ENCODE measurements at regions not wholly inside any gene's neighbourhood (a gene's known extent, or its start where the extent isn't known, plus 50 kb on each side); places are given as distances from the start of the nearest gene placed in this dataset.

- no peak for DNase-seq (ENCODE audit: low read depth)
Observed at GRCh38 chr6:156359912-156360311, 417.3 kb upstream of the ARID1B start.

- DNase-seq (ENCODE audit: low read depth) = no peak
Observed at GRCh38 chr6:156352861-156353260, 424.3 kb upstream of the ARID1B start.

- DNase-seq (ENCODE audit: low read depth) = no peak
Observed at GRCh38 chr6:156351346-156351966, 425.7 kb upstream of the ARID1B start.

- DNase-seq (ENCODE audit: low read depth) = no peak
Observed at GRCh38 chr6:156350337-156350736, 426.8 kb upstream of the ARID1B start.

- DNase-seq (ENCODE audit: low read depth) = no peak
Observed at GRCh38 chr6:156348849-156349248, 428.3 kb upstream of the ARID1B start.

- DNase-seq (ENCODE audit: low read depth) = no peak
Observed at GRCh38 chr6:156348424-156348823, 428.8 kb upstream of the ARID1B start.

GRCh38 chr6:156347656-156348055 lies 429.5 kb upstream of the ARID1B start:
- DNase-seq (ENCODE audit: low read depth) = no peak

- DNase-seq (ENCODE audit: low read depth) = no peak
Observed at GRCh38 chr6:156347246-156347645, 429.9 kb upstream of the ARID1B start.

- no peak for DNase-seq (ENCODE audit: low read depth)
Observed at GRCh38 chr6:156345700-156346099, 431.5 kb upstream of the ARID1B start.

- DNase-seq (ENCODE audit: low read depth) = no peak
Observed at GRCh38 chr6:156344491-156344890, 432.7 kb upstream of the ARID1B start.

GRCh38 chr6:156337801-156338200 lies 439.4 kb upstream of the ARID1B start:
- DNase-seq (ENCODE audit: low read depth) = no peak

- DNase-seq (ENCODE audit: low read depth) = no peak
Observed at GRCh38 chr6:156336733-156337132, 440.4 kb upstream of the ARID1B start.

GRCh38 chr6:156336089-156336488 lies 441.1 kb upstream of the ARID1B start:
- no peak for DNase-seq (ENCODE audit: low read depth)

GRCh38 chr6:156334966-156335365 lies 442.2 kb upstream of the ARID1B start:
- DNase-seq (ENCODE audit: low read depth) = no peak

- DNase-seq (ENCODE audit: low read depth) = no peak
Observed at GRCh38 chr6:156319707-156320106, 457.5 kb upstream of the ARID1B start.

- DNase-seq (ENCODE audit: low read depth) = no peak
Observed at GRCh38 chr6:156316583-156317125, 460.5 kb upstream of the ARID1B start.

- no peak for DNase-seq (ENCODE audit: low read depth)
Observed at GRCh38 chr6:156315146-156315545, 462.0 kb upstream of the ARID1B start.

- DNase-seq (ENCODE audit: low read depth) = no peak
Observed at GRCh38 chr6:156313037-156313436, 464.1 kb upstream of the ARID1B start.

- no peak for DNase-seq (ENCODE audit: low read depth)
Observed at GRCh38 chr6:156311291-156311690, 465.9 kb upstream of the ARID1B start.

GRCh38 chr6:156310701-156311100 lies 466.5 kb upstream of the ARID1B start:
- no peak for DNase-seq (ENCODE audit: low read depth)

GRCh38 chr6:156309017-156309416 lies 468.2 kb upstream of the ARID1B start:
- DNase-seq (ENCODE audit: low read depth) = no peak

- no peak for DNase-seq (ENCODE audit: low read depth)
Observed at GRCh38 chr6:156308604-156309003, 468.6 kb upstream of the ARID1B start.

- DNase-seq (ENCODE audit: low read depth) = no peak
Observed at GRCh38 chr6:156306531-156306930, 470.6 kb upstream of the ARID1B start.

GRCh38 chr6:156283091-156283490 lies 494.1 kb upstream of the ARID1B start:
- DNase-seq (ENCODE audit: low read depth) = no peak
